Progenitor cell of endocrine pancreas (in vitro differentiated cells): ENCODE measurements at regions not wholly inside any gene's neighbourhood (a gene's known extent, or its start where the extent isn't known, plus 50 kb on each side); places are given as distances from the start of the nearest gene placed in this dataset.

Experiments
- DNase-seq: peaks from one replicate; pipeline ENCODE4 v3.0.0; 2021; ENCODE audit warnings: low spot score; ENCODE audit not compliant: unreplicated experiment
- H3K27ac Mint-ChIP-seq: 2 replicates; pipeline ENCODE4 v1.8.0; 2021; ENCODE audit warnings: mild to moderate bottlenecking, moderate library complexity, mixed read lengths
- H3K27me3 Mint-ChIP-seq: 2 replicates; pipeline ENCODE4 v1.8.0; 2021; ENCODE audit warnings: mixed read lengths
- H3K36me3 Mint-ChIP-seq: 2 replicates; pipeline ENCODE4 v1.8.0; 2022; ENCODE audit warnings: mixed read lengths; ENCODE audit not compliant: insufficient read depth
- H3K4me1 Mint-ChIP-seq: 2 replicates; pipeline ENCODE4 v1.8.0; 2021; ENCODE audit warnings: low read depth, mixed read lengths
- H3K4me3 Mint-ChIP-seq: 2 replicates; pipeline ENCODE4 v1.8.0; 2021; ENCODE audit warnings: low read depth, mild to moderate bottlenecking, moderate library complexity, mixed read lengths
- H3K9me3 Mint-ChIP-seq: 2 replicates; pipeline ENCODE4 v1.8.0; 2021; ENCODE audit warnings: low read depth, mixed read lengths
- TF ChIP-seq, protein P1 (sequence below): fragments of 200-600 bp; sonication (generic); IDR thresholded peaks from one replicate; pipeline ENCODE4 v1.5.0; 2021; ENCODE audit warnings: antibody characterized with exemption, mild to moderate bottlenecking; ENCODE audit not compliant: unreplicated experiment

DNA sequence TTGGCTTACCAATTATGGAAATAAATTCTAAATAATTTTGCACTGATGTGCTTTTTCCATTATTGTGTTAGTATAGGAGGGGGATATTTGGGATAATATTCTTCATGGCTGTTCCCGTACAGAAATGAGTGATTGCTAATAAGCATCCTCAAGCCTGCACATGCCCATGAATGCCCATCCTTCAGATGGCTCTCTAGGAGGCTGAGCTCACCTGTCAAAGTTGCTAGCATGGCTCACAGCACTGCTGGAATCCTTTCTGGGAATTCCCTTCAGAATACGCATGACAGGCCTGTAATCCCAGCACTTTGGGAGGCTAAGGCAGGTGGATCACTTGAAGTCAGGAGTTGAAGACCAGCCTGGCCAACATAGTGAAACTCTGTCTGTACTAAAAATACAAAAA is 124.1 kb downstream of the NXNL2 start:
- no peak for DNase-seq
- TF ChIP-seq, protein P1, sequence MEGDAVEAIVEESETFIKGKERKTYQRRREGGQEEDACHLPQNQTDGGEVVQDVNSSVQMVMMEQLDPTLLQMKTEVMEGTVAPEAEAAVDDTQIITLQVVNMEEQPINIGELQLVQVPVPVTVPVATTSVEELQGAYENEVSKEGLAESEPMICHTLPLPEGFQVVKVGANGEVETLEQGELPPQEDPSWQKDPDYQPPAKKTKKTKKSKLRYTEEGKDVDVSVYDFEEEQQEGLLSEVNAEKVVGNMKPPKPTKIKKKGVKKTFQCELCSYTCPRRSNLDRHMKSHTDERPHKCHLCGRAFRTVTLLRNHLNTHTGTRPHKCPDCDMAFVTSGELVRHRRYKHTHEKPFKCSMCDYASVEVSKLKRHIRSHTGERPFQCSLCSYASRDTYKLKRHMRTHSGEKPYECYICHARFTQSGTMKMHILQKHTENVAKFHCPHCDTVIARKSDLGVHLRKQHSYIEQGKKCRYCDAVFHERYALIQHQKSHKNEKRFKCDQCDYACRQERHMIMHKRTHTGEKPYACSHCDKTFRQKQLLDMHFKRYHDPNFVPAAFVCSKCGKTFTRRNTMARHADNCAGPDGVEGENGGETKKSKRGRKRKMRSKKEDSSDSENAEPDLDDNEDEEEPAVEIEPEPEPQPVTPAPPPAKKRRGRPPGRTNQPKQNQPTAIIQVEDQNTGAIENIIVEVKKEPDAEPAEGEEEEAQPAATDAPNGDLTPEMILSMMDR: no peak
- H3K9me3 Mint-ChIP-seq: peaks cover 3% of the 10 kb centered on the region
- no peaks in the 10 kb centered on the region for H3K36me3 Mint-ChIP-seq
- H3K27ac Mint-ChIP-seq: no peak overlapping the region
- no peak overlapping the region for H3K4me3 Mint-ChIP-seq
- H3K27me3 Mint-ChIP-seq: peaks cover 3% of the 10 kb centered on the region
- peaks cover 1% of the 10 kb centered on the region for H3K4me1 Mint-ChIP-seq

DNA sequence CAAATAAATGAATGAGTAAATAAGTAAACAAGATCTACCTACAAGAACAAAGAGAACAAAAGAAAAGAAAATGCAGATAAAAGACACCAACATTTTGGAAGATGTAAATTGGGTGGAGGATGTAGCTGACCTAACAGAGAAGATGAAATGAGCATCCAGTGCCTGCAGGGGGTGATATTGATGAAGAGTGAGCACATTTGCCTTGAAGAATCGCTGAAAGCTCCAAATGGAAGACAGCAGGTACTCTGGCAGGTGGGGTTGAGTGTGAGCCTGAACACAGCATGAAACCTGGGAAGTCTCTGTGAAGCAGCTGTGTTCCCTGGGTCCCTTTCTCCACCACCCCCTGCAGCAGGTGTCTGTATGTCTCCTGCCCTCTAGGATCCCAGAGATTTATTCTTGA is 125.6 kb downstream of the NXNL2 start:
- H3K9me3 Mint-ChIP-seq: peaks cover 3% of the 10 kb centered on the region
- H3K27ac Mint-ChIP-seq: no peak overlapping the region
- H3K27me3 Mint-ChIP-seq: no peaks in the 10 kb centered on the region
- H3K4me3 Mint-ChIP-seq: no peak overlapping the region
- peaks cover 1% of the 10 kb centered on the region for H3K4me1 Mint-ChIP-seq
- no peak for DNase-seq
- H3K36me3 Mint-ChIP-seq: no peaks in the 10 kb centered on the region
- TF ChIP-seq, protein P1: peak; percentile 43

DNA sequence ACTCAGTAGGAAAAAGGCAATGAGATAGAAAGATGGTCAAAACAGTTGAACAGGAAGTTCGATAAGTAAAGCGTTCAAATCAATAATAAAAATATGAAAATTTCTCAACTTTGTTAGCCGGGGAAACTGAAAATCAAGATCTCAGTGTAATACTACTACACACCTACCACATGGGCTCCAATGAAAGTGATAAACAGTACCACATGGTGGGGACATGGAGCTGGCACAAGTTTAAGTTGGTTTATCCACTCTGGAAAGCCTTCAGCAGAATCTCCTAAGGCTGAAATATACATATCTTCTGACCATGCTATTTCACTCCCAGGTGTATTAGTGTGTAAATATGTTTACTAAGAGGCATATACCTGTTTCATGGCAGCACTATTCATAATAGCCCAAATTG is 126.8 kb downstream of the NXNL2 start:
- TF ChIP-seq, protein P1: no peak
- DNase-seq: no peak
- no peak overlapping the region for H3K4me3 Mint-ChIP-seq
- H3K36me3 Mint-ChIP-seq: no peaks in the 10 kb centered on the region
- no peaks in the 10 kb centered on the region for H3K27me3 Mint-ChIP-seq
- no peak overlapping the region for H3K27ac Mint-ChIP-seq
- H3K4me1 Mint-ChIP-seq: peaks cover 1% of the 10 kb centered on the region
- peaks cover 3% of the 10 kb centered on the region for H3K9me3 Mint-ChIP-seq

DNA sequence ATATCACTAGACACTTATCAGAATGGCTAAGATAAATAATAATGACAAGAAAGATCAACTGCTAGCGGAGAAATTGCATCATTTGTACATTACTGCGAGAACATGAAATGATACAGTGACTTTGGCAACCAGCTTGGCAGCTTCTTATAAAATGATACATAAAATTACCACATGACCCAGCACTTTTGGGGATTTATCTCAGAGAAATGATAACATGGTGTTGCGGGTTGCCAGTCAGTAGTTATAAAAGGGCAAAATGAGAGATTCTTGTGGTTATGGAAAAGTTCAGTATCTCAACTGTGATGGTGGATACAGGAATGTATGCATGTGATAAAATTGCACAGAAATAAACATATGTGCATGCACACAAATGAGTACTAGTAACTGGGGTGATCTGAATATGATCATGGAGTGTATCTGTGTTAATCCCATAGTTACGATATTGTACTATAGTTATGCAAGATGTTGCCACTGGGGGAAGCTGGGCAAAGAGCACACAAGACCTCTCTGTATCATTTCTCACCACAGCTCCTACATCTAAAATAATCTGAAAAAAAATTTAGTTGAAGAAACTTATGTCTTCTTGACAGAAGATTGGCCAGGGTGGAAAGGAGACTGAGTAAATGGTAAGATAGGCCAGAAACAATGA is 128.9 kb downstream of the NXNL2 start:
- TF ChIP-seq, protein P1: no peak
- Mint-ChIP-seq H3K9me3 (peaks cover 3% of the 10 kb centered on the region), H3K27ac (no peak overlapping the region), H3K27me3 (no peaks in the 10 kb centered on the region), H3K4me1 (no peaks in the 10 kb centered on the region), H3K36me3 (no peaks in the 10 kb centered on the region), H3K4me3 (no peak overlapping the region)
- DNase-seq: no peak

DNA sequence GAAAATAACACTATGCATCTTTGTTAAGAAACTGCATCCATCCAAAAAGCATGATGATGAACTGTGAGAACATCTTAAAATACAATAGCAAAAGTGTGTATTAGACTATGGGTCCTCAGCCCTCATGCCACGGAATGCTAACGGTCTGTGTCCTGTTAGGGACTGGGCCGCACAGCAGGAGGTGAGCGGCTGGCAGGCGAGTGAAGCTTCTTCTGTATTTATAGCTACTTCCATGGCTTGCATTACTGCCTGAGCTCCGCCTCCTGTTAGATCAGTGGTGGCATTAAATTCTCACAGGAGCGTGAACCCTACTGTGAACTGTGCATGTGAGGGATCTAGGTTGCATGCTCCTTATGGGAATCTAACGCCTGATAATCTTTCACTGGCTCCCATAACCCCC is 129.8 kb downstream of the NXNL2 start:
- H3K4me1 Mint-ChIP-seq: no peaks in the 10 kb centered on the region
- peaks cover 3% of the 10 kb centered on the region for H3K9me3 Mint-ChIP-seq
- no peaks in the 10 kb centered on the region for H3K27me3 Mint-ChIP-seq
- no peak for DNase-seq
- H3K36me3 Mint-ChIP-seq: no peaks in the 10 kb centered on the region
- no peak overlapping the region for H3K4me3 Mint-ChIP-seq
- no peak overlapping the region for H3K27ac Mint-ChIP-seq
- TF ChIP-seq, protein P1: no peak
